HG03442 (cell line): ENCODE measurements at regions not wholly inside any gene's neighbourhood (a gene's known extent, or its start where the extent isn't known, plus 50 kb on each side); places are given as distances from the start of the nearest gene placed in this dataset.

ENCODE experiments used
- ATAC-seq: cut with Tn5 transposase; IDR thresholded peaks from one replicate; pipeline ENCODE4 v1.9.1; 2021; ENCODE audit warnings: mild to moderate bottlenecking, moderate library complexity; ENCODE audit not compliant: unreplicated experiment

- ATAC-seq, result no peak
Measured at GRCh38 chr19:33898062-33898677, 101.5 kb downstream of the KCTD15 start.

- ATAC-seq, result no peak
Measured at GRCh38 chr19:33900817-33901216, 104.1 kb downstream of the KCTD15 start.

- no peak for ATAC-seq
Measured at GRCh38 chr19:33902395-33902794, 105.7 kb downstream of the KCTD15 start.

DNA sequence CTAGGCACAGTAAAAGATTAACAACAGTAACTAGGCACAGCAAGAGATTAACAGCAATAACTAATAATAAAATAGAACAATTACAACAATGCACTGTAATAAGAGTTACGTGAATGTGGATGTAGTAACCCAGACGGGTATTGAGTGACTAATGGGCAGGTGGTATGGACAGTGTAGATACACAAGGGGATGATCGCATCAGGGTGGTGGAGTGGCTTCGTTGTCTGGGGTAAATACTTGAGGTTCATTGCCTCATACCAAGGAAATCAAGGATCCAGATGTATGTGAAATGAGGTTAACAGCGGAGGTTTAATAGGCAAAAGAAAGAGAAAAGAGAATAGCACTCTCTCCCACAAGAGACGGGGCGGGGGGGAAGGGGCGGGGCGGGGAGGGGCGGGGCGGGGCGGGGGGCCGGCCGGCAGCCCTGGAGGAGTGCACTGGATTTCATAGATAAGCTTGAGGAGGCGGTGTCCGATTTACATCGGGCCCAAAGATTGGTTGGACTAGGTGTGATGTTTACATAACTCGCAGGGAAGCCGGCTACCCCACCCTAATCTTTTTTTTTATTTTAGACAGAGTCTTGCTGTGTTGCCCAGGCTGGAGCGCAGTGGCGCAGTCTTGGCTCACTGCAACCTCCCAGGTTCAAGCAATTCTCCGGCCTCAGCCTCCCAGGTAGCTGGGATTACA lies 106.3 kb downstream of the KCTD15 start:
- ATAC-seq, result no peak

DNA sequence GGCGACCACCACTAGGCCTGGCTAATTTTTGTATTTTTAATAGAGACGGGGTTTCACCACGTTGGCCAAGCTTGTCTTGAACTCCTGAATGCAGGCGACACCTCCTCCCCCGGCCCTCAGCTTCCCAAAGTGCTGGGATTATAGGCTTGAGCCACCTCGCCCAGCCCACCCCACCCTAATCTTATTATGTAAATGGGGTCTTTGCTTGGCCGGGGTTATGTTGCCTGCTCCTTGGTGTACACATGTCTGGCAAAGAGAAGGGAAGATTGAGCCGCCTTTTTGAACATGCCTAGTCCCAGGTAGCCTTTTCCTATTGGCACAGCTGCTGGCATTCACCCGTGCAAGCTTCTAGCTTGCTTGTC lies 106.8 kb downstream of the KCTD15 start:
- ATAC-seq, result no peak

- ATAC-seq, result no peak
Measured at GRCh38 chr19:33904681-33905080, 108.0 kb downstream of the KCTD15 start.

DNA sequence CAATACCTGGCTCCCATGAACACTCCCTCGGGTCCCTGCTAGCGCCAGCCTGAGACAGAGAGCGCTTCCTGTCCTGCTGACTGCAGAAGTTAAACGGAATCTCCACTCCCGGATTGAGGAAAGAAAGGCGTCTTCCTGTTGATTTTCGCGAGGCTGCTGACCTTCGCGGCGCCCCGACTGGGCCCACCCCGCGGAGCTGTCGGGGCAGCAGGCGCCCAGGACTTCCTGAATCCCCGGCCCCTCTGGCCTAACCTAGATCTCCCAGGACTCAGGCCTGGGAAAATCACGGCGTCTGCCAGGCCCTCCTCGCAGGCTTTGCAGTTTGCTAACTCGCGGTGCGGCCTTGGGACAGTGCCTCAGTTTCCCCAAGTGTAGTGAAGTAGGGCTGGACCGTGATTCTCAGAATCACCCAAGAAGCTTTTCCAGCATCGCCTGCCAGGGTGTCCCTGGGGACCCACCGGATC lies 108.8 kb downstream of the KCTD15 start:
- ATAC-seq, result no peak

DNA sequence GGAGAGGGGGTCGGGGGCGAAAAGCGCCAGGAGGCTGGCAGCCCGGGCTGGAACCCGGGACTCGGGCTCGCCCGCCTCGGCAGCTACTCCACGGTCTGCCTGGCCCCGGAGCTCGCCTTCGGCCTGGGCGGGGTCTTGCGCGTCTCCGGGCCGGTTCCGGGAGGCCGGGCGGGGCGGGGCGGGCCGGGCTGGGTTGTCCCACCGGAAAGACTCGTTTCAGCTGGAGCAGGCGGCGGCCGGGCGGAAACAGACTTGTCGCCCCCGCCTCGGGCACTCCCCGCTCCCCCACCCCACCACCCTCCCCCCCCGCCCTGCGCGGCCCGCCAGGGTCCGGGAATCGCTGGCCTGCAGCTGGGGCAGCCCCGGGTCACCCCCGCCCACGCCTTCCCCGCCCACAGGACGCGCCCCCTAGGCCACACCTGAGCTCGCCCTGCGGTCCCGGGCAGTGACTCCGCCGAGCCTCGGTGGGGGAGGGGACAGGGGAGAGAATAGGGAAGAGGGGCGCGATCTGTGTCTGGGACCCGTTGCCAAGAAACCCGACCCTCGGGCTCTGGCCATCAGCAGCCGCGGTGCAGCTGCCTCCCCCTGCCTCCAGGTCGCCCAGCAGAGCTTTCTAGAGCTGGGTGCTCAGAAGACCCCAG lies 109.4 kb downstream of the KCTD15 start:
- no peak for ATAC-seq

DNA sequence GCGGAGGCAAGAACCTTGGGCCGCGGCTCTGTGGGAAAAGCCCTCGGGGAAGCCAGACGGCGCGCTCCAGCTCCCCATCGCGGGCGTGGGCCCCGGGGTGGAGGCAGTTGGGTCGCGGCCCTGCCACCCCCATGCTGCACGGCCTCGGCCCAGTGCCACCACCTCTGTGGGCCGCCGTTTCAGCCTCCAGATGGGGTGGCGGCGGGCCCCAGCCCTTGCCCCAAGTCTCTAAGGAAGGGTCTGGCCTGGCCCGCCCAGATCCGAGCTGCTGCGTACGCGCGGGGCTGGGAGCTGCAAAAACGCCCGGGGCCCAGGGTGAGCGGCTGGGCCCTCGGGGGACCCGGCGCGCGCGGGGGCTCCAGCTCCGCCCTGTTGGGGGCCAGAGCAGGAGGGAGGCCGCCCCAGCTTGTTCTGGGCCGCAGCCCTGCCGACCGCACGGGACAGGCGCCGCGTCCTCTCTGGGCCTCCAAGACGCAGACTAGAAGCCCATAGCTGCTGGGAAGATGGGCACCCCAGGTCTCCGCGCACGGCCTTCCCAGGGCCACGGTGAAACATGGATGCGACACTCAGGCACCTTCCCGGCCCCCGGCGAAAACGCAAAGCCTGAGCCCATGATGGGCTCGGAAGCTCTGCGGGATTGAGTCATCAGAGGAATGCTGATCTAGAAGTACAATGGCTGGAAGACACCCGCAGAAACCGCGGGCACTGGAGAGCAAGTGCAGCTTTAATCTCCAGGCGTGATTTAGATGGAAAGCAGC lies 110.1 kb downstream of the KCTD15 start:
- ATAC-seq, result no peak

- ATAC-seq, result no peak
Measured at GRCh38 chr19:33910922-33911321, 114.3 kb downstream of the KCTD15 start.

GRCh38 chr19:33914599-33914998 lies 117.9 kb downstream of the KCTD15 start:
- ATAC-seq, result no peak

- ATAC-seq, result no peak
Measured at GRCh38 chr19:33916792-33917191, 120.1 kb downstream of the KCTD15 start.

DNA sequence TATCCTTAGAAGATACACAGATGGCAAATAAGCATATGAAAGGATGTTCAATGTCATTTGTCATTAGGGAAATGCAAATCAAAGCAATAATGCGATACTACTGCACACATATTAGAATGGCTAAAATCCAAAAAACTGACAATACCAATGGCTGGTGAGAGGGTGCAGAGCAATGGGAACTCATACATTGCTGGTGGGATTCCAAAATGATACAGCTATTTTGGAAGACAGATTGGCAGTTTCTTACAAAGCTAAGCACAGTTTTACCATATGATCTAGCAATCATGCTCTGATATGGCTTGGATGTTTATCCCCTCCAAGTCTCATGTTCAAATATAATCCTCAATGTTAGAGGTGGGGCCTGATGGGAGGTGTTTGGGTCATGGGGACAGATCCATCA lies 122.6 kb downstream of the KCTD15 start:
- ATAC-seq, result no peak

DNA sequence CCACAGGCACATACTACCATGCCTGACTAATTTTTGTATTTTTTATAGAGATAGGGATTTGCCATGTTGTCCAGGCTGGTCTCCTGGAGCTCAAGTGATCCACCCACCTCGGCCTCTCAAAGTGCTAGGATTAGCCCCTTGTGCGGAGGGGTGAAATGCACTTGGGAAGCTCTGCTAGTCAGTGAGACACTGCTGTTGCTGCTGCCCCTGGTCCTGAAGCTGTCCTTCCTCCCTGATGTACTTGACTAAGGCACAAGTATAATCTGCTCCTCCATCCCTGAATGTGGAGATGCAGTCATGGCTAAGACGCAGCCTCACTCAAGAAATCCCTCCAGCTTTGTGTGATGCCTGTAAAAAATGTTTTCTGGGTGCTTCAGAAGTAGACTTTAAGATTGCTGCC lies 124.5 kb downstream of the KCTD15 start:
- no peak for ATAC-seq

DNA sequence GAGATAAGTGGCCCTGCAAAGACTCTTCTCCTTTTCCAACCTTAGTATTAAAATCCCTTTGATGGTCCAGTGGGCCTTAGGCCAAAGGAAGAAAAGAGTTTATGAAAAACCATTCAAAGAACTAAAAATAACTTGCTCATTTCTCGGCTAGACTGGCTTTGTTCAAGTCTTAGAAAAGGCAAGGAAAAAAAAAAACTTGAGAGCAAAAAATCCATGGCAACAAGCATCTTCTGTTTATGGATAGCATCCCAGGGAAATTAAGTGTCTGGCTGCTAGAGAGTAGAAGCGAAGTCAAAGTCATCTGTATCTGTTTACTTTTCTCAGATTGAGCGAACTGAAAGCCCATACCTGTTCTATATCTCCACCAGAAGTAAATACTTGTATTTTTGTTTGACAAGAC lies 129.6 kb downstream of the KCTD15 start:
- no peak for ATAC-seq

DNA sequence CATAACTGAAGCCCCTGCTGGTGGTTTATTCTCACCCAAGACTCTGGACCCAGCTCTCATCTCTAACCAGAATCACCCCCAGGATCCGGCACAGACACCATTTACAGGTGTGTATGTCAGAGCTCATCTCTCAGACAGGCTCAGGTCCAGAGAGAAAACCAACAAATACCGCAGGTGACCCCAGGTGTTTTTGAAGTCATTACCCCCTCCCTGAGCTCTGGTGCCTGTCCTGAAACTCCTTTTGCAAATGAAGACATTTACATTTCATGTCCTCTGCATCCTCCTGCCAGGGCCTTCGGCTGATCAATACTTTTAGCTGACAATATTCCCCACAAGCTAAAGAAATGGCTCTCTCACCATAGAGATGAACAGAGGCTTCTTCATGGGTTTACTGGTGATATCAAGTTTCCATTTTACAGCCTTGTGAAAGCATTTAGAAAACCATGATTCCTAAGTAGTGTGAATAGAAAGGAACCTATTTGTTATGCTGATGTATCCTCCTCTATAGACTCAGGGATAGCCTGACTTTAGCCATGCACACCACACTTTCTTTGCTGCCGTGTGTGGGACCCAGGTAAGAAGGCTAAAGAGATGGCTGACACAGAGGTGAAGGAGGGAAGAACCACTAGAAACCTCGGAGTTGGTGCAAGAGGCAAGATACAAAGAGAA lies 131.3 kb downstream of the KCTD15 start:
- no peak for ATAC-seq

GRCh38 chr19:33928458-33928950 lies 131.8 kb downstream of the KCTD15 start:
- no peak for ATAC-seq

DNA sequence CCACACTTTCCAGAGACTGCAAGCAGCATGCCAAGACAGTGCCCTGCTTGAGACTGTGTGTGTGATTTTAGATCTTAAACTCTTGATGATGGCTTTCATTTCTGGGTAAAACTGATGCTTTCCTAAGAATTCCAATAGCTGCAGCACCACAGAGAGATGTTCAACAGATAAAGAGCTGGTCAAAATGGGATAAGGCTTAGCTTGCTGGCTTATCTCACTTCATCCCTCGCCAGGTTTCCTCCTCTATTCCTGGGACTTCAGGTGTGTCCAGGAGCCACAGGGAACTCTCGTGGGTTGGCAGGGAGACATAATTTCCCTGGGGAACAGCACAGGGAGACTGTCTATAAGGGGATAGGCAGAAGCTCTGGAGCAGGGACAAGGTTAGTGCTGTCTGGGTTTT lies 137.3 kb downstream of the KCTD15 start:
- ATAC-seq, result no peak

DNA sequence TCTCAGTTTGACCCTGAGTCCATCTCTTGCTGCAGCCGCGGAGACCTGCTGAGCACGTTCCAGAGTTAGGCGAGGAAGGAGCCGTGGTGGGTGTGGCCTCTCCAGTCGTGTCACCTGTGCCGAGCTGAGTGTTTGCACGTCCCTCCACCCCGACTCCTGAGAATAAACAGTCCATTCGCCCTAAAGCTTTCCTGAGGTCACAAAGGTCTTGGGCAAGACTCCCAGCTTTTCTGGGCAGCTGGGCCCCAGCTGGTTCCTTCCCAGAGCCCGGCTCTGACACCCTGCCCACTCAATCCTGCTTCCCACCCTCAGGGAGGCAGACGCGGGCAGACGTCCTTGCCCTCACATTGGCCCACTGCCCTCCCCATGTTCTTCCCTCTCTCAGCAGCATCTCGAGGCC lies 142.2 kb downstream of the KCTD15 start:
- ATAC-seq, result no peak

GRCh38 chr19:33941133-33941532 lies 144.5 kb downstream of the KCTD15 start:
- no peak for ATAC-seq
